Lung (tissue), 11 donors: ENCODE measurements at regions not wholly inside any gene's neighbourhood (a gene's known extent, or its start where the extent isn't known, plus 50 kb on each side); places are given as distances from the start of the nearest gene placed in this dataset.

Source experiments
- ATAC-seq: fragments of 200-7000 bp; cut with Tn5 transposase; one replicate; pipeline ENCODE4 v1.9.1; 2020; ENCODE audit warnings: moderate number of reproducible peaks; ENCODE audit not compliant: insufficient read depth, low FRiP score
- DNase-seq, 3 donors: peaks; one replicate each; pipeline ENCODE4 v3.0.0-alpha.2; 2013 to 2017
- H3K27ac ChIP-seq, 2 donors: one replicate each; pipeline ENCODE4 v1.5.1; 2013; ENCODE audit warnings: mild to moderate bottlenecking in 2 of 2, moderate library complexity in 2 of 2, control low read depth in 1 of 2, inconsistent platforms in 1 of 2, low read depth in 1 of 2, low read length in 1 of 2
- H3K27me3 ChIP-seq, 3 donors: one replicate each; pipeline ENCODE4 v1.5.1; 2013; ENCODE audit warnings: low read length in 2 of 3; ENCODE audit not compliant: control insufficient read depth in 3 of 3, insufficient read depth in 3 of 3
- H3K36me3 ChIP-seq, 4 donors: one replicate each; pipeline ENCODE4 v1.5.1; 2013; ENCODE audit warnings: low read length in 4 of 4, mild to moderate bottlenecking in 1 of 4, moderate library complexity in 1 of 4; ENCODE audit not compliant: control insufficient read depth in 4 of 4, insufficient read depth in 4 of 4
- H3K4me1 ChIP-seq, 5 donors: one replicate each; pipeline ENCODE4 v1.5.1; 2013; ENCODE audit warnings: low read length in 5 of 5, mild to moderate bottlenecking in 2 of 5, moderate library complexity in 1 of 5; ENCODE audit not compliant: control insufficient read depth in 5 of 5, insufficient read depth in 5 of 5
- H3K4me3 ChIP-seq: one replicate; pipeline ENCODE4 v1.5.1; 2013; ENCODE audit warnings: mild to moderate bottlenecking, control low read depth, moderate library complexity
- H3K9ac ChIP-seq, 2 donors: one replicate each; pipeline ENCODE4 v1.5.1; 2013; ENCODE audit warnings: low read length in 2 of 2, control low read depth in 1 of 2; ENCODE audit not compliant: insufficient read depth in 1 of 2
- H3K9me3 ChIP-seq, 4 donors: one replicate each; pipeline ENCODE4 v1.5.1; 2013; ENCODE audit warnings: low read length in 3 of 4, mild to moderate bottlenecking in 1 of 4, moderate library complexity in 1 of 4; ENCODE audit not compliant: control insufficient read depth in 4 of 4, insufficient read depth in 3 of 4
- WGBS, 2 donors: extraction: QIAGEN DNeasy Blood & Tissue Kit; methylation state at CpG; one replicate each; pipeline ENCODE4 v1.1.7; 2013; 5-methylcytosine and 5-hydroxymethylcytosine counted together
- TF ChIP-seq, protein P1 (sequence below): IDR thresholded peaks from 2 replicates; pipeline ENCODE4 v1.5.1; 2012; ENCODE audit warnings: mild to moderate bottlenecking; ENCODE audit errors: control extremely low read depth, extremely low read depth
- donor health status: control.
- donor health status: control.
- donor health status: Bipolar disorder and iron deficiency.
- donor health status: healthy.
- donor health status: DM: yes; HTN: yes; CAD: no.

DNA sequence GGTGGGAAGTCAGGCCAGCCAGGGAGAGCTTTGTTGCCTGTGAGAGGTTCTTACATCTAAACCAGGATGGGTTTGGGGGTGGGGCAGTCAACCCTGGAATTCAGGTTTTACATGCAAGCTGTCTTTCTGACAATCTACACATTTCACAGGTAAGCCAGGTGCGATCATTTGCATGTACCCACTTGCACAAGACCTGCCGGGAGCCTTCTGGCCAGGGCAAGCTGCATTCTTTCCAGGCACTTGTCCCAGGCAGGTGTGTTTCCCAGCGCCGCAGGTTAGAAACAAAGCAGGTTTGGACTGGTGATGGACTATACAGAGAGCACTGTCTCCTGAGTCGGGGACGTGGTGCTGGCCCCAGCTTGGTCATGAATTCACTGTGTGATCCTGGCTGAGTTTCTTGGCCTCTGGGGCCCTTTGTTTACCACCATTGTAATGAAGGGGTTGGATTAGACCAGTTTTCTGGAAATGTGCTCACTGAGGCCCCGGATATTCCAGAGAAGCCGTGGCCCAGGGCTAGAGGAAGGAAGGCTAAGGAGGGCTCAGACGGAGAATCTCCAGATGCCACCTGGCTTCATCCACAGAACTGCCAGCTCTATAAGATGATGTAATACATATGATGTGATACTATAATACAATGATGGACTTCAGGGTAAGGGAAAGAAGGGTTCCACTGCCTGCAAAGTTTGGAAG is 205.2 kb upstream of the SVIL start:
- no peaks in the 10 kb centered on the region for H3K9me3 ChIP-seq
- WGBS, 2 donors: 65 to 90% methylated on average over 9 of the region's 9 CpGs
- H3K4me1 ChIP-seq: peaks cover 0 to 20% (median 11%) of the 10 kb centered on the region in 5 donors
- no peaks in the 10 kb centered on the region for H3K27me3 ChIP-seq
- H3K9ac ChIP-seq: no peak overlapping the region
- H3K4me3 ChIP-seq: no peak overlapping the region
- DNase-seq: peak in 2 of 3 donors; percentile 44 to 70
- no peaks in the 10 kb centered on the region for H3K36me3 ChIP-seq
- TF ChIP-seq, protein P1, sequence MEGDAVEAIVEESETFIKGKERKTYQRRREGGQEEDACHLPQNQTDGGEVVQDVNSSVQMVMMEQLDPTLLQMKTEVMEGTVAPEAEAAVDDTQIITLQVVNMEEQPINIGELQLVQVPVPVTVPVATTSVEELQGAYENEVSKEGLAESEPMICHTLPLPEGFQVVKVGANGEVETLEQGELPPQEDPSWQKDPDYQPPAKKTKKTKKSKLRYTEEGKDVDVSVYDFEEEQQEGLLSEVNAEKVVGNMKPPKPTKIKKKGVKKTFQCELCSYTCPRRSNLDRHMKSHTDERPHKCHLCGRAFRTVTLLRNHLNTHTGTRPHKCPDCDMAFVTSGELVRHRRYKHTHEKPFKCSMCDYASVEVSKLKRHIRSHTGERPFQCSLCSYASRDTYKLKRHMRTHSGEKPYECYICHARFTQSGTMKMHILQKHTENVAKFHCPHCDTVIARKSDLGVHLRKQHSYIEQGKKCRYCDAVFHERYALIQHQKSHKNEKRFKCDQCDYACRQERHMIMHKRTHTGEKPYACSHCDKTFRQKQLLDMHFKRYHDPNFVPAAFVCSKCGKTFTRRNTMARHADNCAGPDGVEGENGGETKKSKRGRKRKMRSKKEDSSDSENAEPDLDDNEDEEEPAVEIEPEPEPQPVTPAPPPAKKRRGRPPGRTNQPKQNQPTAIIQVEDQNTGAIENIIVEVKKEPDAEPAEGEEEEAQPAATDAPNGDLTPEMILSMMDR: no peak
- ATAC-seq: no peak
- no peak overlapping the region for H3K27ac ChIP-seq

GRCh38 chr10:29838539-29838938 is 203.8 kb upstream of the SVIL start:
- Histone ChIP-seq H3K9ac (no peak overlapping the region), H3K4me1 (peaks cover 0 to 20% (median 11%) of the 10 kb centered on the region in 5 donors), H3K4me3 (no peak overlapping the region), H3K36me3 (no peaks in the 10 kb centered on the region), H3K27me3 (no peaks in the 10 kb centered on the region), H3K27ac (no peak overlapping the region), H3K9me3 (no peaks in the 10 kb centered on the region)
- DNase-seq: peak in 2 of 3 donors; percentile 24 to 78
- ATAC-seq: no peak
- TF ChIP-seq, protein P1: no peak
- WGBS, 2 donors: 64 to 76% methylated on average over 4 to 5 of the region's 5 CpGs

DNA sequence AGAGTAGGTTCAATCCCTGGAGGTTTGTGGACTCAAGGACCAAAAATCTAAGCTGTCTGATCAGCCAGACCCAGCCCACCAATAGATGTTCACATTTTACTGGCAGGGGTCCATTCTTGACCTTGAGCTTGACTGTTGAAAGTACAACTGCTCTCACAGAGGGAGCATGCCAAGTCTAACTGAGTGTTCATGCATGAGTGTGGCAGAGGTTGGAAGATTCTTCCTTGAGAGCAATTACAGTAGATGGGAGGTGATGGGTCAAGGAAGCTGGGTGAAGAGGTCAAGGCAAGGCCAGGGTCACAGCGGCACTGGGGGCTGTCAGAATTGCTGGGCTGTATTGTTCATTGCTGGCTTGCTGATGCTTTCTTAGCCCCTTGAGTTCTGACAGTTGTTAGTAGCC is 202.8 kb upstream of the SVIL start:
- ATAC-seq: no peak

More for the DNA sequence above, 202.8 kb upstream of the SVIL start:
- 89 to 94% methylated on average over 1 of the region's 1 CpG for WGBS, 2 donors
- TF ChIP-seq, protein P1: no peak
- DNase-seq: no peak
- Histone ChIP-seq H3K4me1 (peaks cover 0 to 20% (median 11%) of the 10 kb centered on the region in 5 donors), H3K4me3 (no peak overlapping the region), H3K9ac (no peak overlapping the region), H3K9me3 (no peaks in the 10 kb centered on the region), H3K27me3 (no peaks in the 10 kb centered on the region), H3K36me3 (no peaks in the 10 kb centered on the region), H3K27ac (no peak overlapping the region)
